ENCODE measurements at regions not wholly inside any gene's neighbourhood (a gene's known extent, or its start where the extent isn't known, plus 50 kb on each side); places are given as distances from the start of the nearest gene placed in this dataset.

GRCh38 chr11:110918351-110918750, 206.1 kb upstream of the ARHGAP20 start:
- no peak for DNase-seq

- DNase-seq: peak; percentile 16
These were observed 200.2 kb upstream of the ARHGAP20 start for GRCh38 chr11:110912437-110912836.

DNA sequence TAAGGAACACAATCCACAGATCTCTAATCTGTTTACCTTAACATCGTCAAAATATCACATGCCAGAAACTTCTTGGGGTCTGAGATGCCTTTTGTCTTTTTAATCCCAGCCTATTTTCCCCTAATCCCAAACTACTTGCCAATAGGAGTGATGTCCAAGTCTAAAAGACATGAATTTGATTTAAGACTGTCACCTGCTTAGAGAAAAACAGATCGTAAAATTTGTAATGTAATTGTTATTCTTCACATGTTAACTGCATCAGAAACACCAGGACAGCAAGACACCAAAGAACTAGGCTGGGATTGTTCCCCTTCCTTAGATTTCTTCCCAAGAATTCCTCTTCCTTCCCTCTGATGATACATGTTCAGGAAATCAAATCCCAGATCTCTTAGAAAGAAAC, 198.1 kb upstream of the ARHGAP20 start:
- DNase-seq: no peak

- no peak for DNase-seq
These were observed 197.1 kb upstream of the ARHGAP20 start for GRCh38 chr11:110909336-110909735.

DNA sequence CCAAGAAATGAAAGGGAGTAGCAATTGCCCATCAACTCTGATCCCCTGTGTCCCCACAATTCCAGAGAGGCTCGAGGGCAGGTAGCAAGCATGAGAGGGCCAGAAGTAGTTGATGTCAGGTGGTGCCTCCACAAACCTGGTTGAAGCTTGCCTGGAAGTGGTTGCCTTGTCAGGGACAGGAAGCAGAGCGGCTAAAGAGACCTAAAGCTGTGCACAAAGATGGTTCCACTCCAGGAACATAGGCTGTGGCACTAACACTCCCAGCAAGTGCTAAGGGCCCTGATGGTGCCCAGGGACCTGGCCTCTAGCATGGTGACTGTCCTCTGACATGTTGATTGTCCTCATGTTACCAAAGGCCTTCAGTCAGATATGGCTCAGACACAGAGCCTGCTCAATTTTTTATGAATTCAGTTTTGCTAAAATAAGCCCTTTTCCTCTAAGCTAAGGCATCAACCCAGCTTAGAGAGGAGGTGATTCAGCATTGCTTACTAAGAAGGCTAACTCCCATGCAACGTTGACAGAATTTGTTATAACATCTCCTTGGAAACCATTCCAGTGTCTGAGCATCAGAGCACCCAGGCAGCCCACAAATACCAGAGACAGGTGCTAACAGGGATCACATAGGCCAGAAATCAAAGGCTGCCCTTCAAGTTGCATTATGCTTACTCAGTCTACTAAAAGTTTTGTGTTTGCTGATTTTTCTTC, 196.3 kb upstream of the ARHGAP20 start:
- peak; percentile 14 for DNase-seq

GRCh38 chr11:110907629-110908028, 195.4 kb upstream of the ARHGAP20 start:
- peak; percentile 86 for DNase-seq

- DNase-seq: peak; percentile 92
These were observed 191.6 kb upstream of the ARHGAP20 start for GRCh38 chr11:110903830-110904229.

- DNase-seq: peak; percentile 36
These were observed 191.1 kb upstream of the ARHGAP20 start for GRCh38 chr11:110903378-110903777.

DNA sequence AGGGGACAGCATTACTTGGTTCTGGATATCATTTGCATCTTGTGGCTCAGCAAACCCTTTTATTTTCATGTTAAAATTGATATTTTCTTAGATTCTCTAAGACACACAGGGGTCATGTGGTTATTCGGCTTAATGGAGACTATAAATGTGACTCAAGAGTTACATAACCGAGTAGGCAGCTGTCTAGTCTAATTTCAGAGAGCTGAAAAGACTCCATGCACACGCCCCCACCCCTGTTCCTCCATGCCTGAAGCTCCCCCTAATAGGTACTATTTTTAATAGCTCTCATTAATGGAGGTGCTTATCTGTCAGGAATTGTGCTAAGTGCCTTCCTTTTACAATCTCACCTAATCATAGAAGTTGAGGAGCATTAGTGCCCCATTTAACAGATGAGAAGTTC, 189.2 kb upstream of the ARHGAP20 start:
- no peak for DNase-seq

GRCh38 chr11:110900426-110900825, 188.2 kb upstream of the ARHGAP20 start:
- no peak for DNase-seq

GRCh38 chr11:110897035-110897434, 184.8 kb upstream of the ARHGAP20 start:
- DNase-seq: no peak

DNA sequence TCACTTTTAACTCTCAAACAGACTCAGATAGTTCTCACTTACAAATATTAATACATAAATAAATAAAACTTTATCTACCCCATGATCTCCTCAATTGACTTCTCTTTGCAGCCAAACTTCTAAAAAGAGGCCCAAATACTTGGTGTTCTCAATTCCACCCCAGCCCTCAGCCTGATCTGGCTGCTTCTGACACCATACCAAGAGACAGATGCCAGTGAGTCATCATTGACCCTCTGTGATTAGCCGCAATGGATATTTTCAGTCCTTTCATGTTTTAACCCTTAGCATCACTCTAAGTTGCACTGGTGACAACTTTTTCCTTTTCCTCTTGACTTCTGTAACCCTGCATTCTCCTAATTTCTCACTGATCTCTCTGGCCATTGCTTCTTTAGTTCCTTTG, 184.1 kb upstream of the ARHGAP20 start:
- DNase-seq: peak; percentile 26

DNA sequence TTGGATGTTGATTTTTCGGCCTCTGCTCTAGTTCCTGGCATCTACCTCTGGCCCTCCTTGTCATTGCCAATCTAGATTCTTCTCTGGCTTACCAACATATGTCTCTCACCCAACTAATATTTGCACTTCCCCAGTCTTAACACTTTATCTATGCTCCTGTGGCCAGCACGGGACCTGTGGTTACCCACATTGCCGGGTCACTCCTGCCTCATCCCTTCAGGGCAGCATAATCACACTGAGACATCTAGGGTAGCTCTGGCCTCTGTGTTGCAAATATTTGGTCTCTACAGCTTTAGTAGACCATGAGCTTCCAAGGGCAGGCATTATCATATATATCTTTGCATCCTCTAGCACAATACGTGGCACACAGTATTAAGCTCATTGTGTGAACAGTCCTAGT, 182.0 kb upstream of the ARHGAP20 start:
- no peak for DNase-seq

DNA sequence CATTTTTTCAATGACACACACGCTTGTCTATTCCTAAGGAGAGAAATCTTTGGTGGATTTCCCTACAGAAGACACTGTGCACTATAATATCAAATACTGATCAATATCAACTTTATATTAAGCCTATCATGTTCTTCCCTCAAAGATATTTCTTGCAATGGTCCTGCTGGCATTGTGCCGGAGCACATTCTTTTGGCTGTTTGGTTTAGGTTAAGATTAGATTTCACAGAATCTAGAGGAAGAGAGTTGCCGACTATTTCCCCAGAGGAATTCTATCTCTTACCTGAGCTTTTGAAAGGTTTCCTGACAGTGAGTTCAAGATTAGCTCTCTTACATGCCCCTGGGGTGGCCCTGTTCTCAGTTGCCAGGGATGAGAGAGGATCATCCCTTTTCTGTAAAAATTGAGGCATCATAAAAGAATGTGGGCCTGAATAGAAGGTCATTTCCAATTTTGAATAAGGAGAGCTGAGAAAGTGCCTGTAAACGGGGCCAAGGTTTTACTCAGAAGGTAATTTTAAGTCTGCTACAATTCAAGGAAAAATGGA, 180.6 kb upstream of the ARHGAP20 start:
- no peak for DNase-seq

DNA sequence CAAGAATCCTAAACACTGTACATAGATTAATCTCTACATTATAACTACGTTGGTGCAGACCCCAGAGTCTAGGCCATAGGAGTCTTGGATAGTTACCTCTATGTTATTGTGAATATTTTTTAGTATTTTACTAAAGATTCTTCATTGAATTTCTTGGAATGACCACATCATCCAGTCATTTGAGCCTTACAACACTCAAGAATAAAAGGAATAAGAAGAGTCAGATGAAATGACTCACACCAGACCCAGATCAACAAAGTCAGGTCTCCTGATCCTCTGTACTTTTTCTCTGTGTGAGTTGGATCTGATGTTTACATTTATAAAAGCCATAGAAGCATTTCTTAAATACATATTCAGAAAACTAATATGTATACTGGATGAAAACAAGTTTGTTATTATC, 179.2 kb upstream of the ARHGAP20 start:
- DNase-seq: no peak

GRCh38 chr11:110890995-110891394, 178.8 kb upstream of the ARHGAP20 start:
- DNase-seq: no peak

- DNase-seq: no peak
These were observed 174.2 kb upstream of the ARHGAP20 start for GRCh38 chr11:110886288-110886970.

- DNase-seq: peak; percentile 60
These were observed 171.0 kb upstream of the ARHGAP20 start for GRCh38 chr11:110883256-110883655.

DNA sequence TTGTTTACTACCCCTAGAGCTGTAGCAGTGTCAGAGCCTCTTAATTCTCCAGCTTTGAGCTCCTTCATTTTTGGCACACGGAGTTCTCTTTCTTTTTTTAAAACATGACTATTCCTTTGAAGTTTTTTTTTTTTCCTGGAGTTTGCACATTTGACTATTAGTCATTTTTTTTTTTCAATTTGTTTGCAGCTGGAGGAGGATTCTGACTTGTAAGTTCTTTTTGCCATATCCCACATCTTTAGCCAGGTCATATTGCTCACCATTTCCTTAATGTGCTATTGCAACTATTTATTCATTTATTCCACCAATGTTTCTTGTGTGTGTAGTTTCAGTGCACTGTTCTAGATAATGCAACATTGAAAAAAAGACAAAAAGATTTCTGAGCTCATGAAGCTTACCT, 166.3 kb upstream of the ARHGAP20 start:
- no peak for DNase-seq

- DNase-seq: no peak
These were observed 162.3 kb upstream of the ARHGAP20 start for GRCh38 chr11:110874437-110875030.

- no peak for DNase-seq
These were observed 161.7 kb upstream of the ARHGAP20 start for GRCh38 chr11:110873975-110874374.

- no peak for DNase-seq
These were observed 158.7 kb upstream of the ARHGAP20 start for GRCh38 chr11:110870816-110871522.

GRCh38 chr11:110867951-110868350, 155.7 kb upstream of the ARHGAP20 start:
- DNase-seq: no peak
